ENCODE measurements at regions not wholly inside any gene's neighbourhood (a gene's known extent, or its start where the extent isn't known, plus 50 kb on each side); places are given as distances from the start of the nearest gene placed in this dataset.

- intact Hi-C loops (cut with DNase I): no loop called here
- WGBS, 4 donors: 76 to 83% (median 79%) methylated on average over 8 of the region's 8 CpGs
- Histone ChIP-seq H3K4me1 (replicated peaks in 1 of 2) (no peaks in the 10 kb centered on the region), H3K36me3 (replicated peaks in 1 of 2) (no peaks in the 10 kb centered on the region), H3K9me3 (replicated peaks in 1 of 3) (no peaks in the 10 kb centered on the region), H3K27me3 (no peaks in the 10 kb centered on the region), H3K4me3 (no peak overlapping the region), H3K27ac (no peak overlapping the region)
- no peak for DNase-seq
- TF ChIP-seq POLR2A (IDR thresholded peaks at IDR 0.05) (no peak), CTCF (IDR thresholded peaks at IDR 0.05) (no peak)
Observed at GRCh38 chr9:14524873-14525515, 168.2 kb downstream of the ZDHHC21 start.

- intact Hi-C loops (cut with DNase I): no loop called here
- Histone ChIP-seq H3K9me3 (replicated peaks in 1 of 3) (no peaks in the 10 kb centered on the region), H3K36me3 (replicated peaks in 1 of 2) (no peaks in the 10 kb centered on the region), H3K27me3 (no peaks in the 10 kb centered on the region), H3K4me1 (replicated peaks in 1 of 2) (no peaks in the 10 kb centered on the region), H3K4me3 (no peak overlapping the region), H3K27ac (no peak overlapping the region)
- TF ChIP-seq POLR2A (IDR thresholded peaks at IDR 0.05): no peak
- no peak for TF ChIP-seq CTCF (IDR thresholded peaks at IDR 0.05)
- 87 to 91% (median 90%) methylated on average over 6 of the region's 6 CpGs for WGBS, 4 donors
- DNase-seq: no peak
Observed at GRCh38 chr9:14523545-14523944, 169.7 kb downstream of the ZDHHC21 start.

- Histone ChIP-seq H3K9me3 (replicated peaks in 1 of 3) (no peaks in the 10 kb centered on the region), H3K4me1 (replicated peaks in 1 of 2) (no peaks in the 10 kb centered on the region), H3K4me3 (no peak overlapping the region), H3K36me3 (replicated peaks in 1 of 2) (no peaks in the 10 kb centered on the region), H3K27ac (no peak overlapping the region), H3K27me3 (no peaks in the 10 kb centered on the region)
- 88 to 93% (median 91%) methylated on average over 3 of the region's 3 CpGs for WGBS, 4 donors
- no peak for DNase-seq
- intact Hi-C loops (cut with DNase I): no loop called here
- TF ChIP-seq POLR2A (IDR thresholded peaks at IDR 0.05) (no peak), CTCF (IDR thresholded peaks at IDR 0.05) (no peak)
Observed at GRCh38 chr9:14522627-14523379, 170.4 kb downstream of the ZDHHC21 start.

GRCh38 chr9:14520341-14520740 is 172.9 kb downstream of the ZDHHC21 start:
- TF ChIP-seq POLR2A (IDR thresholded peaks at IDR 0.05) (no peak), CTCF (IDR thresholded peaks at IDR 0.05) (no peak)
- WGBS, 4 donors: 78 to 94% (median 82%) methylated on average over 2 of the region's 2 CpGs
- H3K36me3 ChIP-seq (replicated peaks in 1 of 2): no peaks in the 10 kb centered on the region
- H3K4me1 ChIP-seq (replicated peaks in 1 of 2): no peaks in the 10 kb centered on the region
- no peak overlapping the region for H3K27ac ChIP-seq
- intact Hi-C loops (cut with DNase I): no loop called here
- no peaks in the 10 kb centered on the region for H3K9me3 ChIP-seq (replicated peaks in 1 of 3)
- H3K27me3 ChIP-seq: no peaks in the 10 kb centered on the region
- no peak for DNase-seq
- H3K4me3 ChIP-seq: no peak overlapping the region

Measured in adrenal gland (tissue), 9 donors.